ENCODE measurements at regions not wholly inside any gene's neighbourhood (a gene's known extent, or its start where the extent isn't known, plus 50 kb on each side); places are given as distances from the start of the nearest gene placed in this dataset.

- TF ChIP-seq, protein P1, sequence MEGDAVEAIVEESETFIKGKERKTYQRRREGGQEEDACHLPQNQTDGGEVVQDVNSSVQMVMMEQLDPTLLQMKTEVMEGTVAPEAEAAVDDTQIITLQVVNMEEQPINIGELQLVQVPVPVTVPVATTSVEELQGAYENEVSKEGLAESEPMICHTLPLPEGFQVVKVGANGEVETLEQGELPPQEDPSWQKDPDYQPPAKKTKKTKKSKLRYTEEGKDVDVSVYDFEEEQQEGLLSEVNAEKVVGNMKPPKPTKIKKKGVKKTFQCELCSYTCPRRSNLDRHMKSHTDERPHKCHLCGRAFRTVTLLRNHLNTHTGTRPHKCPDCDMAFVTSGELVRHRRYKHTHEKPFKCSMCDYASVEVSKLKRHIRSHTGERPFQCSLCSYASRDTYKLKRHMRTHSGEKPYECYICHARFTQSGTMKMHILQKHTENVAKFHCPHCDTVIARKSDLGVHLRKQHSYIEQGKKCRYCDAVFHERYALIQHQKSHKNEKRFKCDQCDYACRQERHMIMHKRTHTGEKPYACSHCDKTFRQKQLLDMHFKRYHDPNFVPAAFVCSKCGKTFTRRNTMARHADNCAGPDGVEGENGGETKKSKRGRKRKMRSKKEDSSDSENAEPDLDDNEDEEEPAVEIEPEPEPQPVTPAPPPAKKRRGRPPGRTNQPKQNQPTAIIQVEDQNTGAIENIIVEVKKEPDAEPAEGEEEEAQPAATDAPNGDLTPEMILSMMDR (conservative IDR thresholded peaks at IDR 0.05; ENCODE audit: low read depth, low read length) = no peak
- TF ChIP-seq MAFK (IDR thresholded peaks at IDR 0.05; ENCODE audit: low read depth, low read length) (no peak), RCOR1 (IDR thresholded peaks at IDR 0.05; ENCODE audit: insufficient replicate concordance, low read length) (no peak), BHLHE40 (IDR thresholded peaks at IDR 0.05; ENCODE audit: low read depth, low read length) (no peak), POLR2A (IDR thresholded peaks at IDR 0.05; ENCODE audit: low read depth, low read length) (peak; percentile 64; the same call in 1 of the 2 replicates), RAD21 (IDR thresholded peaks at IDR 0.05; ENCODE audit: low read length) (no peak), SMC3 (IDR thresholded peaks at IDR 0.05; ENCODE audit: low read depth, low read length) (no peak), RFX5 (IDR thresholded peaks at IDR 0.05; ENCODE audit: low read depth, low read length) (no peak), FOS (IDR thresholded peaks at IDR 0.05; ENCODE audit: low read depth, low read length) (no peak), NFE2L2 (IDR thresholded peaks at IDR 0.05; ENCODE audit: low read depth, low read length) (no peak), MXI1 (IDR thresholded peaks at IDR 0.05; ENCODE audit: borderline replicate concordance, low read depth, low read length) (0 out of 2 replicates have a peak, but pooled peaks have one; percentile 13), CHD1 (IDR thresholded peaks at IDR 0.05; ENCODE audit: low read depth, low read length) (no peak)
- TF ChIP-seq, protein P2, sequence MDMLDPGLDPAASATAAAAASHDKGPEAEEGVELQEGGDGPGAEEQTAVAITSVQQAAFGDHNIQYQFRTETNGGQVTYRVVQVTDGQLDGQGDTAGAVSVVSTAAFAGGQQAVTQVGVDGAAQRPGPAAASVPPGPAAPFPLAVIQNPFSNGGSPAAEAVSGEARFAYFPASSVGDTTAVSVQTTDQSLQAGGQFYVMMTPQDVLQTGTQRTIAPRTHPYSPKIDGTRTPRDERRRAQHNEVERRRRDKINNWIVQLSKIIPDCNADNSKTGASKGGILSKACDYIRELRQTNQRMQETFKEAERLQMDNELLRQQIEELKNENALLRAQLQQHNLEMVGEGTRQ (IDR thresholded peaks at IDR 0.05; ENCODE audit: low read depth, low read length) = peak; percentile 46; the same call in 1 of the 2 replicates
These were observed 605.9 kb upstream of the DIPK2B start for GRCh38 chrX:45806410-45807121.

All from IMR-90 (cell line).